OCI-LY3 (cell line): ENCODE measurements at regions not wholly inside any gene's neighbourhood (a gene's known extent, or its start where the extent isn't known, plus 50 kb on each side); places are given as distances from the start of the nearest gene placed in this dataset.

ENCODE experiments used
- EZH2phosphoT487 ChIP-seq: fragments of 200-600 bp; shearing (Covaris generic); IDR thresholded peaks from 2 replicates; pipeline ENCODE4 v1.6.1; 2018; ENCODE audit warnings: antibody characterized with exemption, mixed run types, low read depth
- TF ChIP-seq, protein P1 (sequence below): fragments of 200-600, 300-600 bp; sonication (generic); IDR thresholded peaks from 2 replicates; pipeline ENCODE4 v1.5.1; 2014; ENCODE audit warnings: antibody characterized with exemption, low read length, low read depth

GRCh38 chr2:219739866-219740440 lies 112.5 kb downstream of the SLC4A3 start:
- TF ChIP-seq, protein P1, sequence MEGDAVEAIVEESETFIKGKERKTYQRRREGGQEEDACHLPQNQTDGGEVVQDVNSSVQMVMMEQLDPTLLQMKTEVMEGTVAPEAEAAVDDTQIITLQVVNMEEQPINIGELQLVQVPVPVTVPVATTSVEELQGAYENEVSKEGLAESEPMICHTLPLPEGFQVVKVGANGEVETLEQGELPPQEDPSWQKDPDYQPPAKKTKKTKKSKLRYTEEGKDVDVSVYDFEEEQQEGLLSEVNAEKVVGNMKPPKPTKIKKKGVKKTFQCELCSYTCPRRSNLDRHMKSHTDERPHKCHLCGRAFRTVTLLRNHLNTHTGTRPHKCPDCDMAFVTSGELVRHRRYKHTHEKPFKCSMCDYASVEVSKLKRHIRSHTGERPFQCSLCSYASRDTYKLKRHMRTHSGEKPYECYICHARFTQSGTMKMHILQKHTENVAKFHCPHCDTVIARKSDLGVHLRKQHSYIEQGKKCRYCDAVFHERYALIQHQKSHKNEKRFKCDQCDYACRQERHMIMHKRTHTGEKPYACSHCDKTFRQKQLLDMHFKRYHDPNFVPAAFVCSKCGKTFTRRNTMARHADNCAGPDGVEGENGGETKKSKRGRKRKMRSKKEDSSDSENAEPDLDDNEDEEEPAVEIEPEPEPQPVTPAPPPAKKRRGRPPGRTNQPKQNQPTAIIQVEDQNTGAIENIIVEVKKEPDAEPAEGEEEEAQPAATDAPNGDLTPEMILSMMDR, result no peak
- TF ChIP-seq EZH2phosphoT487, result no peak
